ENCODE measurements at regions not wholly inside any gene's neighbourhood (a gene's known extent, or its start where the extent isn't known, plus 50 kb on each side); places are given as distances from the start of the nearest gene placed in this dataset.

DNA sequence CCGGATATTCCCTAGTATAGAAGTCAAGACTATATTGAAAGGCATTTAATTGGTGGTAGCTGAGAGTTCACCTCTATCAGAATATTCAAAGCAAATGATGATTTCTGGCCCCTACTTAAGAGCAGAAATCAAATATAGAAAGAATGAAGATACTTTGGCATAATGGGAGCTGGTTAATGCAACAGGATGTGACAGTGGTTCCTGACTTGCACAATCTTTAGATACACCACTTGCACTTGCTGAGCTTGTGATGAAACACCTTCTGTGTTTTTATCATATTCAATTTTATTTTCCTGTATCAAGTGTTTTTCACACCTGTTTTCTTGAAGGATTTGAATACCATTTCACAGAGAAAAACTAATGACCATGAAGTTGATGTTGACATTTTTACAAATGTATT, 124.1 kb upstream of the CDH19 start:
- DNase-seq: peak; percentile 63

- no peak for DNase-seq
Observed at GRCh38 chr18:66724664-66725356, 120.9 kb upstream of the CDH19 start.

DNA sequence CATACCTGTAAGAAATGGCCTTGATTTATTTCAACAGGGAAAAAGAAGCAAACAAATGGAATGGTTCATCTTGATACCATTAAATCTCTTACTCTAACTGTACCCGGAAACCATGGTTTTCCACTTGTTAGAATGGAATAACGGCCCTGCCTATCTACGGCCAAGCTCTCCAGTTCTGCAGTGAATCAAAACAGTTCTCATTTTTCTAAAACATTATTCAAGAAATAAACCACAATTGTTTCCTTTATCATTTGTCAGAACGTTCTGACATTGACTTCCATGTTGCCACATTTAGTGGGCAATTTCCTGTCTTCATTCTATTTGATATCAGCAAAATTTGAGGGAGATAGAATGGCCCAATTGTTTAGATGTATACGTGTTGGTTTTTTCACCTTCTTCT, 118.8 kb upstream of the CDH19 start:
- peak; percentile 13 for DNase-seq

DNA sequence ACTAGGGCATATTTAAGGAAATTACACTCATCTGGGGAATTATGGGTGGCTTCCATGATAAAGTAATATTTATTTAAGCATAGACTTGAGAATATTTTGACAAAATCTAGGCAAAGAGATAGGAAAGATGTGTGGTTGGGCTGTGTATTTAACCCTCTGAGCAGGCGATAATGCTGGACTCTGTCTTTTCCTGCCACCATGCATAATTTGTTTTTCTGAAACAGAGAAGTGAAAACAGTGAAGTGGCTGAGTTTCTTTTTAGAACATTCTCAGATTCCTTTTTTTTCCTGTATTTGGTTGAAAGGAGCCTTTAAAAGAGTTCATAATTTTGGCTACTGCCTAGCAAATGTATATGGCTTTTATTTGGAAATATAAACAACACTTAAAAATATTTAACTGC, 104.8 kb upstream of the CDH19 start:
- DNase-seq: no peak

DNA sequence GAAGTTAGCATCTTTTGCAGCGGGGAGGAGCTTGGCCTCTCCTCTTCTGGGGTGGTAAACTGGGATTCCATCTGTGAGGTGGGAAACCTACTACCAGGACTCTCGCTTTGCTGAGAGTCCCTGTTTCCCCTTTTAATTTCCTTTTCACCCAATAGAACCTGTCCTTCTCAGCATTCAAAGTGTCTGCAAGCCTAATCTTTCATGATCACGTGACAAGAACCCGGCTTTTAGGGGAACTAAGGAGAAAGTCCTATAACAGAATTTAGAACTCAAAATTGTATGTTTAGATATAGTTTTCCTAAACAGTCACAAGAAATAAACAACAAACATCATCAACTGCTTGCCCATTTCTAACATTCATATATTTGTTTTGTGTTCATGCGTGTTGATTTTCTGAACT, 103.6 kb upstream of the CDH19 start:
- DNase-seq: no peak

GRCh38 chr18:66695281-66695680, 91.4 kb upstream of the CDH19 start:
- no peak for DNase-seq

GRCh38 chr18:66694852-66695251, 91.0 kb upstream of the CDH19 start:
- DNase-seq: no peak

DNA sequence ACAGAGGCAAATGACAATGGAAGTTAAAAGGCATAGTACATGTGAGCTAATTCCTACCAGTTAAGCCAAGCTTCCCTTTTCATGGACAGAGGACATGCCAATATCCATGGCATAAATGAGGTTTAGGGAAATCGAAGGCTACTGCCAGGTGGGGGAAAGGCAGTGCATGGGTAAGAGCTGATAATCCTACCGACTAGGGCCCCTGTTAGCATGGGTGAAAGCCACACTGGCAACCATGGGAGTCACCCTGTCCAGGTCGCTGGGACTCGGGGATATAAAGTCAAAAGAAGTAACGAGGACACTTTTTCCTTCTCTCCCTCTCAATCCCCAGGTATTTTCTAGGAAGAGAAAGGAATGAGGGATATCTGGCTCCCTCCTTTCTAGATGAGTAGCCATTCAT, 83.7 kb upstream of the CDH19 start:
- DNase-seq: no peak

DNA sequence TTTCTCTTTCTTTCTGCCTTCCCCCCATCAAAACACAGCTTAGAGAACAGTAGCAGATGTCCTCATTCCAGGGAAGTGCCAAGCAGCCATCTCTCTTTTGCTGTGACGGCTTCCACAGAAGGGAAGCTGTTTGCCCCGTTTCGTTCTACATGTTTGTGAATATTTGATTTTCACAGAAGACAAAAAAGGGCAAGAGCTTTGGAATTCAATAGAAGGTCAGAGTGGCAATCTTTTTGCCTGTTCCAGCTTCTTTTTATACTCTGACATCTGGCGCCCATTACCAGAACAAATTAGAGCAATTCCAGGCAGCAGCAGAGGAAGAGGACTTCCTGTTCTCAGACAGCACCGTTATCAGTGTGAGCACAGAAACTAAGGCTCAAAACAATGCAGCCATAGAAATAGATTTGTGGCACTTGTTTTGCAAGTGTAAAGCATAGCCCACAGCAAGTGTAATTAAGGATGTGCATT, 79.0 kb upstream of the CDH19 start:
- DNase-seq: peak; percentile 85

DNA sequence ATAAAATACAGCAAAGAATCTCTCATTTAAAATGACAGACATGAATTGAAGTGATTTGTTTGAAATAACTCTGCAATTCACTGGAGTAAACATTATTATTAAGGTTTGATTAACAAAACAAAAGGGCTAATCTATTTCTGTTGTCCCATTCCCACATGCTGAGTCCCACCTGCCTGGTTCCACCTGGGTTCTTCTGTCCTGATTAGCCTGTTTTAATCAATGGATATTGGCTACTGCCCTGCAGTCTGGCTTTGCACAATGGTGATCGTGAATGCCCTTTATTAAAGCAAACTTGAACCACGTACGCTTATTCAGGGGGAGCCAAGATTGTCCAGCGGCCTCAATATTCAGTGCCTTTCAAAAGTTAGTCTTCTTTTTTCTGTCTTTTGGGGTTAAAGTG, 72.8 kb upstream of the CDH19 start:
- no peak for DNase-seq

- peak; percentile 62 for DNase-seq
Observed at GRCh38 chr18:66674286-66674685, 70.4 kb upstream of the CDH19 start.

DNA sequence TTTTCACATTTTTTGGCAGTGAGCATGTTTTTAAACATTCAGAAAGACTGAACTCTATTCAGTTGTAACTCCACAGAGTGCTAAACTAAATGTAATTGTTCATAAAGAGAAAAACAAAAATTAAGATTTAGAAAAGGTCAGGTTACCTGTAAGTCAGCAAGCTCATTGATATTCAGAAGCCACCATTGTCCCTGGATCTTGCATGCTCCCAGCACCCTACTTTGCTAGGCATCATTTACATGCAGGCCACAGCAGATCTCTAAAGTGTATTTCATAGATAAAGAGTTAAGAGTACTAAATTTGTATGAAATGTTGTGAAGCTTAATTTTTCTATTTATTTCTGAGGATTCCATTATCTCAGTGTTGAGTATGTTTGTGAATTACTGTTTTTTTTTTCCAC, 64.8 kb upstream of the CDH19 start:
- DNase-seq: no peak

GRCh38 chr18:66662632-66663031, 58.7 kb upstream of the CDH19 start:
- DNase-seq: no peak

DNA sequence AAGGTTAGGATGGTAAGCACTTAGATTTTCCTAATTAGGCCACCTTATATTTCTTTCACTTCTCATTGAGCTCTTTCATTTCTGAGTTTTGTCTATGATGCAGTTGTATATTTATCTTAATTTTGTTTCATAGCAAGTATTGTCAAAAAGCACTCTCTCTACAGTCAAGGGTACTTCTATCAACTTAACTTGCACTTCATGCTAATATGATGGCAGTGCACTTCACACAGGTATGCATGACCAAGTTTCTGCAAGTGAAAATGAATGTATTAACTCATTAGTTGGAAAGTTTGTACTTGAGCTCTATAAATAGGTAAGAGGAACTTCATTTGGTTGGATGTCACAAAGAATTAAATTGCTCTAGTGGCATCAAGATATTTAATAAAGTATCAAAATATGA, 51.5 kb upstream of the CDH19 start:
- no peak for DNase-seq

All from hematopoietic multipotent progenitor cell treated with erythropoietin and hydrocortisone succinate and interleukin-3 and kit ligand, for 4 days (in vitro differentiated cells).